Myocyte (in vitro differentiated cells): ENCODE measurements at regions not wholly inside any gene's neighbourhood (a gene's known extent, or its start where the extent isn't known, plus 50 kb on each side); places are given as distances from the start of the nearest gene placed in this dataset.
"Not testable (repeated sequence)": the region's sequence is repeated elsewhere in the genome, so short reads cannot be mapped to it uniquely, and the experiment has no call there.

Experiments used
- DNase-seq: peaks from one replicate; pipeline ENCODE4 v3.0.0-alpha.2; 2012; ENCODE audit warnings: low read depth

GRCh38 chr4:135073389-135073788 is 871.8 kb upstream of the PABPC4L start:
- no peak for DNase-seq

- DNase-seq = no peak
These were observed 871.0 kb upstream of the PABPC4L start for GRCh38 chr4:135072553-135072952.

GRCh38 chr4:135065366-135065765 is 863.8 kb upstream of the PABPC4L start:
- DNase-seq = no peak

GRCh38 chr4:135050086-135050717 is 848.6 kb upstream of the PABPC4L start:
- peak; percentile 48 for DNase-seq

- DNase-seq = no peak
These were observed 831.1 kb upstream of the PABPC4L start for GRCh38 chr4:135032670-135033069.

GRCh38 chr4:135015771-135016170 is 814.2 kb upstream of the PABPC4L start:
- no peak for DNase-seq

- no peak for DNase-seq
These were observed 805.8 kb upstream of the PABPC4L start for GRCh38 chr4:135007400-135007799.

- DNase-seq = peak; percentile 11
These were observed 797.6 kb upstream of the PABPC4L start for GRCh38 chr4:134999169-134999568.

GRCh38 chr4:134961963-134962362 is 760.4 kb upstream of the PABPC4L start:
- no peak for DNase-seq

GRCh38 chr4:134958862-134959261 is 757.3 kb upstream of the PABPC4L start:
- DNase-seq = no peak

GRCh38 chr4:134955059-134955458 is 753.5 kb upstream of the PABPC4L start:
- no peak for DNase-seq

GRCh38 chr4:134952775-134953174 is 751.2 kb upstream of the PABPC4L start:
- no peak for DNase-seq

- no peak for DNase-seq
These were observed 750.7 kb upstream of the PABPC4L start for GRCh38 chr4:134952305-134952704.

- DNase-seq = no peak
These were observed 746.6 kb upstream of the PABPC4L start for GRCh38 chr4:134948110-134948642.

- no peak for DNase-seq
These were observed 742.5 kb upstream of the PABPC4L start for GRCh38 chr4:134944115-134944514.

GRCh38 chr4:134936014-134936413 is 734.4 kb upstream of the PABPC4L start:
- DNase-seq = no peak

GRCh38 chr4:134935320-134935719 is 733.7 kb upstream of the PABPC4L start:
- DNase-seq = peak; percentile 10

- no peak for DNase-seq
These were observed 732.6 kb upstream of the PABPC4L start for GRCh38 chr4:134934036-134934808.

GRCh38 chr4:134915355-134915754 is 713.8 kb upstream of the PABPC4L start:
- DNase-seq = no peak

GRCh38 chr4:134914250-134914649 is 712.7 kb upstream of the PABPC4L start:
- DNase-seq = not testable (repeated sequence)

- DNase-seq = no peak
These were observed 710.4 kb upstream of the PABPC4L start for GRCh38 chr4:134911941-134912340.

- peak; percentile 50 for DNase-seq
These were observed 704.9 kb upstream of the PABPC4L start for GRCh38 chr4:134906404-134907023.
